AG04450 (cell line): ENCODE measurements at regions not wholly inside any gene's neighbourhood (a gene's known extent, or its start where the extent isn't known, plus 50 kb on each side); places are given as distances from the start of the nearest gene placed in this dataset.

Experiments
- CTCF ChIA-PET: fragments of 300-600, 350-600 bp; formaldehyde crosslinking; extraction: SDS; loops from one replicate; lab custom pipeline; 2022; ENCODE audit warnings: antibody characterized with exemption, inconsistent platforms; lab: Charles Lee
- POLR2A ChIA-PET: fragments of 350-600 bp; formaldehyde crosslinking; extraction: SDS; loops from one replicate; lab custom pipeline; 2021; ENCODE audit warnings: antibody characterized with exemption, inconsistent platforms; lab: Yijun Ruan, JAX
- DNase-seq: peaks from one replicate; pipeline ENCODE4 v3.0.0-alpha.2; 2011; ENCODE audit warnings: low read depth, low spot score
- H3K27ac ChIP-seq: one replicate; pipeline ENCODE4 v1.5.1; 2012; ENCODE audit warnings: low read depth, low read length, control low read depth
- H3K27me3 ChIP-seq: one replicate; pipeline ENCODE4 v1.6.0; 2012; ENCODE audit warnings: low read length; ENCODE audit not compliant: control insufficient read depth, insufficient read depth
- H3K4me3 ChIP-seq: 2 replicates; pipeline ENCODE4 v1.5.1; 2011; ENCODE audit warnings: mild to moderate bottlenecking, low read depth, low read length, control low read depth
- H3K9me3 ChIP-seq: 2 replicates; pipeline ENCODE4 v1.5.1; 2012; ENCODE audit warnings: low read length; ENCODE audit not compliant: control insufficient read depth, insufficient read depth
- TF ChIP-seq, protein P1 (sequence below): IDR thresholded peaks from 2 replicates; pipeline ENCODE4 v1.5.1; 2011; ENCODE audit warnings: low read depth, low read length, control low read depth, inconsistent platforms

DNA sequence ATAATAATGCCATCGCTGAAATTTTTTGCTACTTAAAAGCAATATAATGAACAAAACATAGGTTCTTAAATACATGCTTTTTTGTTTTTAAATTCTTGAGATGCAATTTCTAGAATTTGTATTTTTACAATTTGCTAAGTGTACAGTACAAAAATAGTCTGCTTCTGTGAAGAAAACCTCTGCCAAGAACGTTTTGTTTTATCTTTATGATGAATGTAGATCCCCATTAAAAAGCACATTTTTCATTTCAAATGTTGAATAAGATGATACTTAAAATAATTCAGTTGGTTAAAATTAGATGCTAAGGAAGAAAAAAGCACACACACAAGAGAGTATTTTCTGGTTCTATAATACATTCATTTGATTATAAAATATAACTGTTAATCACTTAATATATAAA lies 1358.5 kb upstream of the CITED2 start:
- TF ChIP-seq, protein P1, sequence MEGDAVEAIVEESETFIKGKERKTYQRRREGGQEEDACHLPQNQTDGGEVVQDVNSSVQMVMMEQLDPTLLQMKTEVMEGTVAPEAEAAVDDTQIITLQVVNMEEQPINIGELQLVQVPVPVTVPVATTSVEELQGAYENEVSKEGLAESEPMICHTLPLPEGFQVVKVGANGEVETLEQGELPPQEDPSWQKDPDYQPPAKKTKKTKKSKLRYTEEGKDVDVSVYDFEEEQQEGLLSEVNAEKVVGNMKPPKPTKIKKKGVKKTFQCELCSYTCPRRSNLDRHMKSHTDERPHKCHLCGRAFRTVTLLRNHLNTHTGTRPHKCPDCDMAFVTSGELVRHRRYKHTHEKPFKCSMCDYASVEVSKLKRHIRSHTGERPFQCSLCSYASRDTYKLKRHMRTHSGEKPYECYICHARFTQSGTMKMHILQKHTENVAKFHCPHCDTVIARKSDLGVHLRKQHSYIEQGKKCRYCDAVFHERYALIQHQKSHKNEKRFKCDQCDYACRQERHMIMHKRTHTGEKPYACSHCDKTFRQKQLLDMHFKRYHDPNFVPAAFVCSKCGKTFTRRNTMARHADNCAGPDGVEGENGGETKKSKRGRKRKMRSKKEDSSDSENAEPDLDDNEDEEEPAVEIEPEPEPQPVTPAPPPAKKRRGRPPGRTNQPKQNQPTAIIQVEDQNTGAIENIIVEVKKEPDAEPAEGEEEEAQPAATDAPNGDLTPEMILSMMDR = no peak
- no peaks in the 10 kb centered on the region for H3K27me3 ChIP-seq
- DNase-seq = no peak
- POLR2A ChIA-PET = no interaction called here
- H3K4me3 ChIP-seq = no peak overlapping the region
- H3K27ac ChIP-seq = no peak overlapping the region
- no peaks in the 10 kb centered on the region for H3K9me3 ChIP-seq
- CTCF ChIA-PET = no interaction called here

DNA sequence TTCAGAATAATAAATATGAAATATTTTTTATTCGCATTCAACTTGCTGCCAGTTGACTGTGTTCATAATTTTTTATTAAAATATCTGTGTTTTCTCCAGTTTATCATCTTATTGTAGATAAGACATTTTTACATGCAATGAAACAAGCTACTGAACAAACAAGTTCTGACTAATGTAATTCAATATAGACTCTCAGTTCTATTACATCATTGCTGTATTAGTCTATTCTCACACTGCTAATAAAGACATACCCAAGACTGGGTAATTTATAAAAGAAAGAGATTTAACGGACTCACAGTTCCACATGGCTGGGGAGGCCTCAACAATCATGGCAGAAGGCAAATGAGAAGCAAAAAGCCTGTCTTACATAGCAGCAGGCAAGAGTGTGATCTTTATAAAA lies 1357.7 kb upstream of the CITED2 start:
- Histone ChIP-seq H3K27ac (no peak overlapping the region), H3K4me3 (no peak overlapping the region), H3K27me3 (no peaks in the 10 kb centered on the region), H3K9me3 (no peaks in the 10 kb centered on the region)
- DNase-seq = no peak
- TF ChIP-seq, protein P1 = no peak
- ChIA-PET CTCF (no interaction called here), POLR2A (no interaction called here)

DNA sequence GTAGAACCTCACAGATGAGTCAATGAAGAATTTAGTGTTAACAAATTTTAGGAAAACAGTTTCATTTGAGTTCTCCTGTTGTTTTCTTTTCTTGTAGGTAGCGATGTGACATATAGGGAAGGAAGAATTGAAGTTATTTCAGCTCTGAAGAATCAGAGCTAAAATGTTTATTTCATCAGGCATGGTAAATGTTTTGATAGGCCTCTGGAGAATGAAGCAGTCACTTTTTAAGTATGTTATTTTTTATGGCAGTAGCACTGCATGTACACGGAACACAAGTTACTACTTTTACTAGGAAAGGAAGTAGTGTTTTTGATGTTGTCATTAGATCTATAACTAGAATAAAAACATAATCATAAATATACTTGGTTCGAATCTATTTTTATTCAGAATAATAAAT lies 1357.3 kb upstream of the CITED2 start:
- no peak for DNase-seq
- POLR2A ChIA-PET = no interaction called here

DNA sequence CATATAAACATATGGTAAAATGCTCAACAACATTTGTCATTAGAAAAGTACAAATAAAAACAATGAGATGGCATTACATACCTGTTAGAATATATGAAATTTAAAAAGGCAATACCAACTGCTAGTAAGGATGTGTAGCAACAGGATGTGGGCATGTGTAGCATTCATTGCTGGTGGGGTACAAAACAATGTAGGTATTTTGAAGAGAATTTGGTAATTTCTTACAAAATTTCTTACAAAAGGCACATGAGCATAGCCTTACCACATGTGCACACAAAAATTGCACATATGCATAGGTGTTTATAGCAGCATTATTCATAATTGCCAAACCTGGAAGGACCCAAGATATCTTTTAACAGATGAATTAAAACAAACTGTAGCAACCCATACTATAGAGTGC lies 1355.1 kb upstream of the CITED2 start:
- no peak for DNase-seq
- no peaks in the 10 kb centered on the region for H3K27me3 ChIP-seq
- POLR2A ChIA-PET = no interaction called here
- H3K4me3 ChIP-seq = no peak overlapping the region
- CTCF ChIA-PET = no interaction called here
- TF ChIP-seq, protein P1 = no peak
- no peaks in the 10 kb centered on the region for H3K9me3 ChIP-seq
- H3K27ac ChIP-seq = no peak overlapping the region

More for the DNA sequence above, 1357.3 kb upstream of the CITED2 start:
- H3K9me3 ChIP-seq = no peaks in the 10 kb centered on the region
- H3K4me3 ChIP-seq = no peak overlapping the region
- TF ChIP-seq, protein P1 = no peak
- H3K27me3 ChIP-seq = no peaks in the 10 kb centered on the region
- CTCF ChIA-PET = interaction anchor here (0.5 kb wide), 1 partner anchor 18 kb away, joined by 3 read pairs; no protein-coding TSS in a partner anchor
- no peak overlapping the region for H3K27ac ChIP-seq

DNA sequence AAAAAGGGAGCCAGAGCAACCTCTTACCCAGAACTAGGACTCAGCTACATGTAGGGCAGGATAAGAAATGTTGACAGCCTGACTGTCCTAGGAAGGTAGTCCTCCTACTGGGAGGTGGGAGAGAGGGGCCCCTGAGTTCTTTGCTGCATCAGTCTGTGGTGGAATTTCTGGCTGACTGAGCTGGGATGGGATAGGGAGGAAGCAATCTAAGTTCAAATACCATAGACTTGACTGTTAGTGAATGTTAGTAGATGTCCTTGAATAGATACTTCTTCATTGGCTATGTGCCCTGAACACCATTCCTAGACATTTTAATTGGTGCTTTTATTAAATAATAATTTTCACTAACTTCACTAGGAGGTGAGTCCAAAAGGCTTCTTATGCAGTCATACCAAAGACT lies 1343.6 kb upstream of the CITED2 start:
- DNase-seq = no peak
- H3K27me3 ChIP-seq = no peaks in the 10 kb centered on the region
- peaks cover 4% of the 10 kb centered on the region for H3K9me3 ChIP-seq
- TF ChIP-seq, protein P1 = no peak
- H3K4me3 ChIP-seq = no peak overlapping the region
- POLR2A ChIA-PET = no interaction called here
- CTCF ChIA-PET = no interaction called here
- no peak overlapping the region for H3K27ac ChIP-seq
